ENCODE measurements at regions not wholly inside any gene's neighbourhood (a gene's known extent, or its start where the extent isn't known, plus 50 kb on each side); places are given as distances from the start of the nearest gene placed in this dataset.

DNA sequence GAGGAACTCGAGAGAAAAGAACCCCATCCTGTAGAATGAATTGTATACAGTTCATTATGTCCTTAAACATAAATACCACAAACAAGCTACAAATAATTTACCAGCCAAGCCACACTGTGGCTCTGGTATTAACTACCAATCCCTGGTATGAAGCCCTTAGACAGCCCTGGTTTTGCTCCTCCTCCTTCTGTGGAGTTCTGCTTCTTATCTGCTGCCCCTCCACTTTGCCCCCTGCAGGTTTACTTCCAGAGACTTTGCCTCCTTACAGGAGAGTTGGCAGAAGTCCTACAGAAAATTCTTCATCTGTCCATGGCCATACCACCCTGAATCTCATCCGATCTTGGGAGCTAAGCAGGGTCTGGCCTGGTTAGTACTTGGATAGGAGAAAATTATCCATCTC is 219.8 kb downstream of the ACTL7B start:
- TF ChIP-seq, protein P1, sequence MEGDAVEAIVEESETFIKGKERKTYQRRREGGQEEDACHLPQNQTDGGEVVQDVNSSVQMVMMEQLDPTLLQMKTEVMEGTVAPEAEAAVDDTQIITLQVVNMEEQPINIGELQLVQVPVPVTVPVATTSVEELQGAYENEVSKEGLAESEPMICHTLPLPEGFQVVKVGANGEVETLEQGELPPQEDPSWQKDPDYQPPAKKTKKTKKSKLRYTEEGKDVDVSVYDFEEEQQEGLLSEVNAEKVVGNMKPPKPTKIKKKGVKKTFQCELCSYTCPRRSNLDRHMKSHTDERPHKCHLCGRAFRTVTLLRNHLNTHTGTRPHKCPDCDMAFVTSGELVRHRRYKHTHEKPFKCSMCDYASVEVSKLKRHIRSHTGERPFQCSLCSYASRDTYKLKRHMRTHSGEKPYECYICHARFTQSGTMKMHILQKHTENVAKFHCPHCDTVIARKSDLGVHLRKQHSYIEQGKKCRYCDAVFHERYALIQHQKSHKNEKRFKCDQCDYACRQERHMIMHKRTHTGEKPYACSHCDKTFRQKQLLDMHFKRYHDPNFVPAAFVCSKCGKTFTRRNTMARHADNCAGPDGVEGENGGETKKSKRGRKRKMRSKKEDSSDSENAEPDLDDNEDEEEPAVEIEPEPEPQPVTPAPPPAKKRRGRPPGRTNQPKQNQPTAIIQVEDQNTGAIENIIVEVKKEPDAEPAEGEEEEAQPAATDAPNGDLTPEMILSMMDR (IDR thresholded peaks at IDR 0.05; ENCODE audit: low read length) = no peak
- TF ChIP-seq EZH2 (IDR thresholded peaks at IDR 0.05; ENCODE audit: borderline replicate concordance, low read length) = no peak

All from OCI-LY1 (cell line).